ENCODE measurements at regions not wholly inside any gene's neighbourhood (a gene's known extent, or its start where the extent isn't known, plus 50 kb on each side); places are given as distances from the start of the nearest gene placed in this dataset.
A peak's percentile ranks its signal among the peaks of the same experiment; 100 is the strongest.

DNA sequence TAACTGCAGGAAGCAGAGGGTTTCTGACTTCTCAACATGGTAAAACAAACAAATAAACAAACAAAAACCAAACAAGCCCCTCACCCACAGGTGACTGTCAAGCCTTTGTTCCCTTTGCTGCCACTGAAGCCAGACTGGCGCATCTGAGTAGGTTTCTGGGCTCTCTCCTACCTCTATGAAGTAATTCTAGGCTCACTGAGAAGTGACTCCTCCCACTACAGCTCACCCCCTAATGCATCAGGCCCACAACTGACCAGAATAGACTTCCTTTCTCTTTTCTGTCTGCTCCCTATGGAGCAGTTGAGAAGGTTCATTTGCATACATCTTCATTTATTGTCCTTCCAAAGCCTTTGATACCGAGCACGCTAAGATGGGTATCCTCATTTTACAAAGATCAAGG is 77.0 kb upstream of the CCL2 start:
- DNase-seq (ENCODE audit: low spot score), result no peak

- DNase-seq (ENCODE audit: low spot score), result no peak
Observed at GRCh38 chr17:34182036-34182803, 72.9 kb upstream of the CCL2 start.

- DNase-seq (ENCODE audit: low spot score), result no peak
Observed at GRCh38 chr17:34195987-34196386, 59.1 kb upstream of the CCL2 start.

- DNase-seq (ENCODE audit: low spot score), result no peak
Observed at GRCh38 chr17:34198519-34198918, 56.6 kb upstream of the CCL2 start.

DNA sequence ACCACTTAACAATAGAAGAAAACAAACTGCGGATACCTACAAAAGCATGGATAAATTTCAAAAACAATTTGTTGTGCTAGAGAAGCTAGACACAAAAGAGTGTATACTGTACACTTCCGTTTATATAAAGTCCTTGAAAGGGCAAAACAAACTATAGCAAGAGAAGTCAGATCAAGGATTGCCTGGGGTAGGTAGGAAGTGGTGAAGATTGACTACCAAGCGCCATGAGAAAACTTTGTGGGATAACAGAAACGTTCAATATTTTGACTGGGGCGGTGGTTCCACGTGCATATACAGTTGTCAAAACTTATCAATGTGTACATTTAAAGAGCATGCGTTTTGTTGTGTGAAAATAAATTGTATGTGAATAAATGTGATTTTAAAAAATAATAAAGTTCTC is 55.6 kb upstream of the CCL2 start:
- no peak for DNase-seq (ENCODE audit: low spot score)

DNA sequence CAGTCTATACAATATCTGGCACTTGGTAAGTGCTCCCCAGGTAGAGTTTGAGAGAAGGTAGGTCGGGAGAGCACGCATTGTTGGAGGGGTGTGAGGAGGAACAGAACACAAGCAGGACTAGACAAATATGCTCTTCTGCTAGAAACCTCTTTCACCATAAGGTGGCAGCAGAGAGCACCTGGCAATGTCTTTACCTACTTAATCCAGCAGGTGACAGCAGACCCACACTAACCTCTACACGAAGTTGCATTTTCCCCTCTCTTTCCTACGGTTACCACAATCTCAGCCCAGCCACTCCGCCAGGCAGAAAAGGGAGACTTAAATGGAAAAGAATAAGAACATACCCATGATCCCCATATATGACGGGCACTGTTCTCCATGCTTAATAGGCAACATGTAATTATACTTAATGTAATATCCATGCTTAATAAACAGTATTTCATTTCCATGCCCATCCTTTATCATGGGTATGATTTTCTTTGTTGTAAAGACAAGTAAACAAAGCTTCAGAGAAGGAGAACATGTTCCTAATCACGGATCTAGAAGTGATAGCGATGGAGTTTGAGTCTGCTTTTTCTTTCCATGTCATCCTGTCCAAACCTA is 55.1 kb upstream of the CCL2 start:
- DNase-seq (ENCODE audit: low spot score), result peak; percentile 76

- no peak for DNase-seq (ENCODE audit: low spot score)
Observed at GRCh38 chr17:34201225-34201624, 53.9 kb upstream of the CCL2 start.

DNA sequence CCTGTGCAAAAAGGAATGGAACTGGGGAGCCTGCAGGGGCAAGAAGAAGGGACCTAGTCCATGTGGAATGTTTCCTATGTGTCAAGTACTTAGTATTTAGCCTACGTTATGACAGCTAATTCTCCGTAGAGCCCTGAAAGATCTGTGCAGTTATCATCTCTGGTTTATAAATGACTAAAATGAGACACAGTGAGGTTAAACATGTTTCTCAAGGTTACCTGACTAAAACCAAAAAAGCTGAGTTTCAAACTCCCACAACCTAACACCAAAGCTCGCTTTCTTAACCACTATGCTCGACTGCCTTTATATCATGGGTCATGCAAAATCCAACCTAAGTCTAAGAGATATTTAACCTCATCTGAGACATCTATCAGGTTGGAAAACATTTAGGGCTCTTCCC is 53.3 kb upstream of the CCL2 start:
- DNase-seq (ENCODE audit: low spot score), result no peak

GRCh38 chr17:34203018-34203638 is 52.0 kb upstream of the CCL2 start:
- no peak for DNase-seq (ENCODE audit: low spot score)

DNA sequence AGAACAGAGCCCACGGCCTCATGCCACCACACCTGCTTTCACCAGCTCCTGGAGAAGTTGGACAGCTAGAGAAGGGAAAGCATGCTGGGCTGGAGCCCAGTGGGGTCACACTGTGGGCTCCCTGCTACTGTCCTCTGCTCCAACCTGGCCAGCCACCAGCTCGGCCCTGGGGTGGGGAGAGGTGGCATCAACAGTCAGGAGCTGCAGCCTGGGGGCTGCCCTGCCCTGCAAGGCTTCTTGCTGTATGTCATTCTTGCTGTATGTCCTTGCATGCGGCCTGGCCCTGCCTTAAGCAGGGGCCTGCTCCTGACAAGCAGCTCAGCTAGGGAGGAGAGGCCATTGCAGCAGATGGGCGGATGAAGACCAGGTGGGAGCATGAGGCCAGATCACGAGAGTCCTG is 50.7 kb upstream of the CCL2 start:
- DNase-seq (ENCODE audit: low spot score), result no peak

All from hematopoietic multipotent progenitor cell treated with erythropoietin and hydrocortisone succinate and interleukin-3 and kit ligand, for 17 days (in vitro differentiated cells).